ENCODE measurements at regions not wholly inside any gene's neighbourhood (a gene's known extent, or its start where the extent isn't known, plus 50 kb on each side); places are given as distances from the start of the nearest gene placed in this dataset.
"Not testable (repeated sequence)": the region's sequence is repeated elsewhere in the genome, so short reads cannot be mapped to it uniquely, and the experiment has no call there.

- no peak for DNase-seq
Measured at GRCh38 chr9:29290516-29290915, 1717.2 kb upstream of the C9orf72 start.

GRCh38 chr9:29297592-29297991 is 1724.3 kb upstream of the C9orf72 start:
- no peak for DNase-seq

GRCh38 chr9:29311221-29311620 is 1737.9 kb upstream of the C9orf72 start:
- no peak for DNase-seq

GRCh38 chr9:29312327-29312726 is 1739.0 kb upstream of the C9orf72 start:
- DNase-seq = no peak

GRCh38 chr9:29319736-29320513 is 1746.6 kb upstream of the C9orf72 start:
- no peak for DNase-seq

- no peak for DNase-seq
Measured at GRCh38 chr9:29322240-29322639, 1749.0 kb upstream of the C9orf72 start.

GRCh38 chr9:29325894-29326293 is 1752.6 kb upstream of the C9orf72 start:
- no peak for DNase-seq

GRCh38 chr9:29332789-29333188 is 1759.5 kb upstream of the C9orf72 start:
- no peak for DNase-seq

GRCh38 chr9:29336281-29336680 is 1763.0 kb upstream of the C9orf72 start:
- DNase-seq = no peak

- DNase-seq = no peak
Measured at GRCh38 chr9:29339387-29339786, 1766.1 kb upstream of the C9orf72 start.

- DNase-seq = no peak
Measured at GRCh38 chr9:29348999-29349398, 1775.7 kb upstream of the C9orf72 start.

GRCh38 chr9:29389421-29389820 is 1816.1 kb upstream of the C9orf72 start:
- no peak for DNase-seq

- no peak for DNase-seq
Measured at GRCh38 chr9:29390859-29391258, 1817.6 kb upstream of the C9orf72 start.

- DNase-seq = no peak
Measured at GRCh38 chr9:29393064-29393463, 1819.8 kb upstream of the C9orf72 start.

- DNase-seq = no peak
Measured at GRCh38 chr9:29394855-29395254, 1821.6 kb upstream of the C9orf72 start.

- DNase-seq = no peak
Measured at GRCh38 chr9:29397148-29397547, 1823.9 kb upstream of the C9orf72 start.

- DNase-seq = no peak
Measured at GRCh38 chr9:29416204-29416603, 1842.9 kb upstream of the C9orf72 start.

- no peak for DNase-seq
Measured at GRCh38 chr9:29422438-29422837, 1849.2 kb upstream of the C9orf72 start.

GRCh38 chr9:29432191-29432590 is 1858.9 kb upstream of the C9orf72 start:
- no peak for DNase-seq

- DNase-seq = not testable (repeated sequence)
Measured at GRCh38 chr9:29432656-29433055, 1859.4 kb upstream of the C9orf72 start.

GRCh38 chr9:29435368-29435767 is 1862.1 kb upstream of the C9orf72 start:
- no peak for DNase-seq

GRCh38 chr9:29437526-29437925 is 1864.2 kb upstream of the C9orf72 start:
- DNase-seq = no peak

- DNase-seq = no peak
Measured at GRCh38 chr9:29439961-29440360, 1866.7 kb upstream of the C9orf72 start.

GRCh38 chr9:29440449-29440848 is 1867.2 kb upstream of the C9orf72 start:
- no peak for DNase-seq

GRCh38 chr9:29445751-29446150 is 1872.5 kb upstream of the C9orf72 start:
- DNase-seq = no peak

Measured in GOT3 (cell line).